Omental fat pad (tissue), 3 donors: ENCODE measurements at regions not wholly inside any gene's neighbourhood (a gene's known extent, or its start where the extent isn't known, plus 50 kb on each side); places are given as distances from the start of the nearest gene placed in this dataset.

Experiments used
- ATAC-seq: fragments of 150-250 bp; one replicate; pipeline ENCODE4 v1.9.1; 2016; ENCODE audit warnings: mild to moderate bottlenecking, moderate library complexity; ENCODE audit not compliant: low FRiP score
- DNase-seq: peaks from one replicate; pipeline ENCODE4 v3.0.0-alpha.2; 2019; ENCODE audit warnings: low spot score
- TF ChIP-seq, protein P1 (sequence below), 3 donors: fragments of 450-650 bp; IDR thresholded peaks; one replicate each; pipeline ENCODE4 v1.5.1; 2016 to 2017; ENCODE audit warnings: antibody characterized with exemption in 3 of 3, mild to moderate bottlenecking in 3 of 3, moderate library complexity in 2 of 3

DNA sequence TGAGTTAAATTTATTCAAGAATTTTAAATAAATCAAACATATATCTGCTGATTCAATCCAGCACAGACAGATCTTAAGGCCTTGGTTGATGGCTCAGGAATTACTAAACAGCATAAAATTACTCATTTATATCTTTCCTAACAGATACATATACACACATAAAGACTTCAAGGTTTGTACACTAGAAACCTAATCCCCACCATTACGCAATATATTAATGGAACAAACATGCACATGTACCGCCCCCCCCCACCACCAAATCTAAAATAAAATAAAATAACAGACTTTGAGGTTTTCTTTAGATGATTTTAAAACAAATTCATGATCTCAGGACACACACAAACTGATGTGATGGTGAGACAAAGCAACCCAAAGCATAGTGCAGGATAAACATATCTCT, 333.9 kb upstream of the DDX53 start:
- no peak for ATAC-seq
- TF ChIP-seq, protein P1, sequence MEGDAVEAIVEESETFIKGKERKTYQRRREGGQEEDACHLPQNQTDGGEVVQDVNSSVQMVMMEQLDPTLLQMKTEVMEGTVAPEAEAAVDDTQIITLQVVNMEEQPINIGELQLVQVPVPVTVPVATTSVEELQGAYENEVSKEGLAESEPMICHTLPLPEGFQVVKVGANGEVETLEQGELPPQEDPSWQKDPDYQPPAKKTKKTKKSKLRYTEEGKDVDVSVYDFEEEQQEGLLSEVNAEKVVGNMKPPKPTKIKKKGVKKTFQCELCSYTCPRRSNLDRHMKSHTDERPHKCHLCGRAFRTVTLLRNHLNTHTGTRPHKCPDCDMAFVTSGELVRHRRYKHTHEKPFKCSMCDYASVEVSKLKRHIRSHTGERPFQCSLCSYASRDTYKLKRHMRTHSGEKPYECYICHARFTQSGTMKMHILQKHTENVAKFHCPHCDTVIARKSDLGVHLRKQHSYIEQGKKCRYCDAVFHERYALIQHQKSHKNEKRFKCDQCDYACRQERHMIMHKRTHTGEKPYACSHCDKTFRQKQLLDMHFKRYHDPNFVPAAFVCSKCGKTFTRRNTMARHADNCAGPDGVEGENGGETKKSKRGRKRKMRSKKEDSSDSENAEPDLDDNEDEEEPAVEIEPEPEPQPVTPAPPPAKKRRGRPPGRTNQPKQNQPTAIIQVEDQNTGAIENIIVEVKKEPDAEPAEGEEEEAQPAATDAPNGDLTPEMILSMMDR (IDR thresholded peaks at IDR 0.05): no peak
- no peak for DNase-seq

DNA sequence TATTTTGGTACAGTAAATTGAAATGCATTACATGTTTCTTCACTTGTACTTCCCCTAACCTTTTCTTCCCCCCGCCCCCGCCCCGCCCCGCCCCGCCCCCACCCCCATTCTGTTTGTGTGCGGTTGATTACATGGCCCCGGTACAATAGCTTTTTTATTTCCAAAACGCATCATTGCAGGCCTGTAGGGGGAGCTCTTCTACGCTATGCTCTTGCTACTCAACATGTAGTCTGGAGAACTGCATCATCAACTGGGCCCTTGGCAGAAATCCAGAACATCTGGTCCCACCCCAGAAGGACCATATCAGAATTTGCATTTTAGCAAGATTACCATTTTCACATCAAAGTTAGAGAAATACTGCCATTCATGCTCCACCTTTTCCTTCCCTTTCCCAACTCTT, 333.3 kb upstream of the DDX53 start:
- TF ChIP-seq, protein P1 (IDR thresholded peaks at IDR 0.05): no peak
- DNase-seq (no peak), ATAC-seq (no peak)

DNA sequence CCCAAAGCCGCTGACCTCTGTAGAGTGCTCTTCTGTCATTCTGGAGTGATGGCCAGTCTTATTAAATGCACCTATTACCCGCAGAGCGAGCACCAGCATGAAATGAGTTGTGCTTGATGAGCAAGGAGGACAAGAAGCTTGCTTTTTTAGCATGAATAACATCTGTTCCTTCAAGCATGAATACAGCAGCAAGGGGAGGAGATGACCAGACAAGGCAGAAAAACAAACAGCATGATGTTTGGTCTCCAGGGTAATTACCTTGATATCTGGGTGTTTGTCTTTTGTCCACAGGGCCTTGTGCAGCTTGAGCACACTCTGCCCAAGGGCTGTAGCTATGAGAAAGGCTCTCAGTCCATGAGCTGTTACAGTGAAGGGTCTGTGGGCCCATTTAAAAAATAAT, 324.8 kb upstream of the DDX53 start:
- ATAC-seq (no peak), DNase-seq (no peak)
- TF ChIP-seq, protein P1 (IDR thresholded peaks at IDR 0.05): no peak

DNA sequence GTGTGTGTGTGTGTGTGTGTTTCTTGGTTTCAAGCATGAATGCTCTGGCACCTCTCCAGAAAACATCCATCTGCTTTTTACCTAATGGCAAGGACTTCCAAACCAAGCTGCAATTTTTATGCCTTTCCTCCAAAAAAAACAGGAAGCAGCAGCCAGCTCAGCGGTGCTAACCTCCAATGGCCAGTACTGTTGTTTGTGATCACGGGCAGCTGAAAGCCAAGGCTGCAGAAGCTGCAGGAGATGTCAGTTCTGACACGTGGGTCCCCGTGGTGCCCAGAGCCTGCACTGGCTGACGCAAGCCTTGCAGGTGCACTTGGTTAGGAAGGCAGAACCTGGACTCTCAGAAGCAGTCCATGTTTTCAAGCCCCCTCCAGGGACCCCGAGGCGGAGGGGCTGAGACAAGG, 313.6 kb upstream of the DDX53 start:
- no peak for DNase-seq
- ATAC-seq: no peak
- TF ChIP-seq, protein P1 (IDR thresholded peaks at IDR 0.05): no peak

DNA sequence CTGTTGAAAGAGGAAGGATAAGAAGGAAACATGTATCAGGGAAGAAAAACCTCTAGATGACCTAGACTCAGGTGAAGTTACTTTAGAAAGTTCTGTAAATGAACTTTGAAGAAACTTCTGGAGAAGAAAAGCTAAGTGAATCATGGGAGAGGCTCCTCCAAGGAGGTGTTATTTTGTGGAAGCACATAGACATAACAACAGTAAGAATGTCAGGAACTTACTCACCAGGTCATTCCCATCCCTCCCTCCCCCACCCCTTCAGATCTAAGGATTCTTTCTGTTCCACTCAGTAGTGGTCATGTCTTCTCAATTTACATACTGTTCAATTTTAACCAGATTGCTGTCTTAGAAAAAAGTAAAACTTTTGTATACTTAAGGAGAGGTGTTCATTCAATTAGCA, 310.5 kb upstream of the DDX53 start:
- ATAC-seq (no peak), DNase-seq (no peak)
- TF ChIP-seq, protein P1 (IDR thresholded peaks at IDR 0.05): no peak

DNA sequence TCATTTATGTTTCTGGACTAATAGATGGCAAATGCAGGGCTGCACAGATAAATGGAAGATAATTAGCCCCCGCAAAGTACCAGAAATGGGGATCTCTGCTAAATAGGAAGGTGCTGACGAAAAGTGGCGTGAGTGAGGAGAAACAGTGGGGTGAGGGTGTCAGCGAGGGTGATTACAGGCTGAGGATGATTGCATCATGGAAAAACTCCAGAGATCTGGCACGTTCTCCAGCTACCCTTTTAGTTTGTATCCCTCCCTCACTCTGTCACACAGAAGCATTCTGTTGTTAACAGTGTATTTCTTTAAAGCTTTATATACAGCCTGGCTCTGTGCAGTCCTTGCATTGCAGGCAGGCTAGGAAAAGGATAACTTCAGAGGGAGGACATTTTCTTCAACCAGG, 309.6 kb upstream of the DDX53 start:
- TF ChIP-seq, protein P1 (IDR thresholded peaks at IDR 0.05): no peak
- ATAC-seq: no peak
- DNase-seq: no peak

DNA sequence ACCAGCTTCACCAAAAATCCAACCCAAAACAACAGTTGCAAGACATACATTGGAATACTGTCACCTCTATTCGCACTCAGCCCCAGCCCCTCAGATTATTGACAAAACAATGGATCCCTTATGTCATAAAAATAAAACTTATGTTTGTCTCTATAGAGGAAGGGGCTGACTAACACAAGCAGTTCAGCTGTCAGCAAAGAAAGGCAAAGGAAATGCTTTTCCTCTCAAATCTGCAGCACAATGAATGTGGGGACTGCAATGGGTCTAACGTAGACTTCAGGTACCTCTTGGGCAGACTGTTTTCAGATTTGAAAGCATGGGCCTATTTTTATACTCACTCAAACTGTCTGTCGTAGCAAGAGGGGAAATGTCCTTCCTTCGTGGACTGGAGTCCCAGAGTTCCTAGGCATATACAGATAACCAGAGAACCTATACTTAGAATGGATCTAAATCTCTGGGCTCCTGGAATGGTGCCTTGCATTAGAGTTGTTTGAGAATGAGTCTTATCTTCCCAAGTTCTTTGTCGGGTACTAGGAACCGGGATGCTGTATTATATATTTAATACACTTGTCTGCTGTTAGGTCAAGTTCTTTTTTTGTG, 307.7 kb upstream of the DDX53 start:
- TF ChIP-seq, protein P1 (IDR thresholded peaks at IDR 0.05): no peak
- DNase-seq: no peak
- ATAC-seq: no peak
